Right lung (tissue), 2 donors: ENCODE measurements at regions not wholly inside any gene's neighbourhood (a gene's known extent, or its start where the extent isn't known, plus 50 kb on each side); places are given as distances from the start of the nearest gene placed in this dataset.
"Not testable (repeated sequence)": the region's sequence is repeated elsewhere in the genome, so short reads cannot be mapped to it uniquely, and the experiment has no call there.

Experiments used
- DNase-seq, 2 donors: peaks; one replicate each; pipeline ENCODE4 v3.0.0-alpha.2; 2013

- no peak for DNase-seq
Observed at GRCh38 chr2:133975676-133976428, 278.0 kb upstream of the MGAT5 start.

- no peak for DNase-seq
Observed at GRCh38 chr2:133976659-133977058, 277.2 kb upstream of the MGAT5 start.

GRCh38 chr2:133977405-133977804 lies 276.5 kb upstream of the MGAT5 start:
- peak in 1 of 2 donors; percentile 4 for DNase-seq

- DNase-seq = no peak
Observed at GRCh38 chr2:133982256-133982655, 271.6 kb upstream of the MGAT5 start.

- no peak for DNase-seq
Observed at GRCh38 chr2:133985563-133985962, 268.3 kb upstream of the MGAT5 start.

GRCh38 chr2:133986081-133986837 lies 267.6 kb upstream of the MGAT5 start:
- no peak for DNase-seq

GRCh38 chr2:133986881-133987795 lies 266.7 kb upstream of the MGAT5 start:
- DNase-seq = no peak

GRCh38 chr2:133988316-133988891 lies 265.5 kb upstream of the MGAT5 start:
- DNase-seq = no peak

- no peak for DNase-seq
Observed at GRCh38 chr2:133991606-133992168, 262.2 kb upstream of the MGAT5 start.

GRCh38 chr2:133992454-133992853 lies 261.4 kb upstream of the MGAT5 start:
- DNase-seq = no peak

GRCh38 chr2:133993160-133993559 lies 260.7 kb upstream of the MGAT5 start:
- DNase-seq = no peak

GRCh38 chr2:133998726-133999125 lies 255.1 kb upstream of the MGAT5 start:
- not testable (repeated sequence) for DNase-seq

- DNase-seq = no peak
Observed at GRCh38 chr2:134002391-134002790, 251.5 kb upstream of the MGAT5 start.

- no peak for DNase-seq
Observed at GRCh38 chr2:134002921-134003320, 251.0 kb upstream of the MGAT5 start.

- no peak for DNase-seq
Observed at GRCh38 chr2:134004467-134004866, 249.4 kb upstream of the MGAT5 start.

GRCh38 chr2:134008837-134009236 lies 245.0 kb upstream of the MGAT5 start:
- DNase-seq = no peak

GRCh38 chr2:134009440-134009839 lies 244.4 kb upstream of the MGAT5 start:
- DNase-seq = no peak

GRCh38 chr2:134009906-134010305 lies 244.0 kb upstream of the MGAT5 start:
- DNase-seq = not testable (repeated sequence)

GRCh38 chr2:134011936-134012586 lies 241.8 kb upstream of the MGAT5 start:
- DNase-seq = no peak

GRCh38 chr2:134014196-134014960 lies 239.5 kb upstream of the MGAT5 start:
- no peak for DNase-seq
